Nephron progenitor cell (in vitro differentiated cells): ENCODE measurements at regions not wholly inside any gene's neighbourhood (a gene's known extent, or its start where the extent isn't known, plus 50 kb on each side); places are given as distances from the start of the nearest gene placed in this dataset.

Source experiments
- DNase-seq: peaks from one replicate; pipeline ENCODE4 v3.0.0; 2021
- H3K27ac Mint-ChIP-seq: 2 replicates; pipeline ENCODE4 v1.8.0; 2021; ENCODE audit warnings: mild to moderate bottlenecking, moderate library complexity, mixed read lengths
- H3K27me3 Mint-ChIP-seq: 2 replicates; pipeline ENCODE4 v1.8.0; 2021; ENCODE audit warnings: mild to moderate bottlenecking, low read depth, mixed read lengths; ENCODE audit not compliant: poor library complexity
- H3K36me3 Mint-ChIP-seq: 2 replicates; pipeline ENCODE4 v1.8.0; 2021; ENCODE audit warnings: low read depth, mixed read lengths
- H3K4me1 Mint-ChIP-seq: 2 replicates; pipeline ENCODE4 v1.8.0; 2021; ENCODE audit warnings: mixed read lengths
- H3K4me3 Mint-ChIP-seq: 2 replicates; pipeline ENCODE4 v1.8.0; 2021; ENCODE audit warnings: mild to moderate bottlenecking, moderate library complexity, mixed read lengths
- H3K9me3 Mint-ChIP-seq: 2 replicates; pipeline ENCODE4 v1.8.0; 2021; ENCODE audit warnings: mild to moderate bottlenecking, moderate library complexity, mixed read lengths
- CTCF ChIP-seq: fragments of 200-600 bp; sonication (generic); IDR thresholded peaks from 2 replicates; pipeline ENCODE4 v1.5.0; 2021; ENCODE audit warnings: antibody characterized with exemption

DNA sequence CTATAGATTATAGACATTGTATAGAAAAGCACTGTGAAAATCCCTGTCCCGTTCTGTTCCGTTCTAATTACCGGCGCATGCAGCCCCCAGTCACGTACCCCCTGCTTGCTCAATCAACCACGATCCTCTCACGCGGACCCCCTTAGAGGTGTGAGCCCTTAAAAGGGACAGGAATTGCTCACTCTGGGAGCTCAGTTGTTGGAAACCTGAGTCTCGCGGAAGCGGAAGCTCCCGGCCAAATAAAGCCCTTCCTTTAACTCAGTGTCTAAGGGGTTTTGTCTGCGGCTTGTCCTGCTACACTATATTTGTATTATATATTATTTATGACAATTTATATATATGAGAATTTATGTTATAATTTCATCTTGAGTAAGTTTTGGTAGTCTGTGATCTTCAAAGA, 213.6 kb upstream of the AMIGO2 start:
- no peak for DNase-seq
- Mint-ChIP-seq H3K27ac (no peak overlapping the region), H3K36me3 (no peaks in the 10 kb centered on the region), H3K4me1 (no peaks in the 10 kb centered on the region), H3K9me3 (peaks cover 1% of the 10 kb centered on the region), H3K27me3 (peaks cover 3% of the 10 kb centered on the region), H3K4me3 (no peak overlapping the region)
- no peak for TF ChIP-seq CTCF

DNA sequence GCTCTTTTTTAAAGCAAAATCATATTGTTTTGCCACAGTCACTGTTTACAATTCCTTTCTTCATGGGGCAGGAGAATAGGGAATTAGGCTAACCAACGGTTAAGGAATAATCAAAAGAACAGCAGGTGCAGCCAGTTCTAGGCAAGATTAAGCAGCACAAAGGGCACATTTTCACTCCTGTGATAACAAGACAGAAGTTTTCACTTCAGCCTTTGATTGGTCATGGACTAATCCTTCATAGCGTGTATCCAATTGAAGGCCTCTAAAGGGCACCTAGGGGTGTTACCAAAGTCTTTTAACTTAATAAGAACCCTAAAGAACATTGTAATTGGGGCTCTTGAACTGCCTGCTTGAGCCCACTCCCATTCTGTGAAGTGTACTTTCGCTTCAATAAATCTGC, 206.9 kb upstream of the AMIGO2 start:
- Mint-ChIP-seq H3K36me3 (no peaks in the 10 kb centered on the region), H3K27me3 (no peaks in the 10 kb centered on the region), H3K9me3 (no peaks in the 10 kb centered on the region), H3K4me1 (no peaks in the 10 kb centered on the region), H3K4me3 (no peak overlapping the region), H3K27ac (no peak overlapping the region)
- no peak for TF ChIP-seq CTCF
- no peak for DNase-seq
